ENCODE measurements at regions not wholly inside any gene's neighbourhood (a gene's known extent, or its start where the extent isn't known, plus 50 kb on each side); places are given as distances from the start of the nearest gene placed in this dataset.
"Not testable (repeated sequence)": the region's sequence is repeated elsewhere in the genome, so short reads cannot be mapped to it uniquely, and the experiment has no call there.

GRCh38 chr14:87368751-87369150 is 624.2 kb downstream of the GALC start:
- H3K4me3 ChIP-seq (ENCODE audit: low read depth, low read length) = no peak overlapping the region
- DNase-seq (ENCODE audit: low read depth) = no peak
- no peak for TF ChIP-seq CTCF (IDR thresholded peaks at IDR 0.05; ENCODE audit: insufficient read depth, low read depth, low read length, missing control alignments)

DNA sequence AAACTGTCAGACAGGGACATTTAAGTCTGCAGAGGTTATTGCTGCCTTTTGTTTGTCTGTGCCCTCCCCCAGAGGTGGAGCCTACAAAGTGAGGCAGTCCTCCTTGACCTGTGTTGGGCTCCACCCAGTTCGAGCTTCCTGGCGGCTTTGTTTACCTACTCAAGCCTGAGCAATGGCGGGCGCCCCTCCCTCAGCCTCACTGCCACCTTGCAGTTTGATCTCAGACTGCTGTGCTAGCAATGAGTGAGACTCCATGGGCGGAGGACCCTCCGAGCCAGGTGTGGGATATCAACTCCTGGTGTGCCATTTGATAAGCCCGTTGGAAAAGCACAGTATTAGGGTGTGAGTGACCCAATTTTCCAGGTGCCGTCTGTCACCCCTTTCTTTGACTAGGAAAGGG is 632.7 kb downstream of the GALC start:
- H3K4me3 ChIP-seq (ENCODE audit: low read depth, low read length); DNase-seq (ENCODE audit: low read depth): not testable (repeated sequence)

- TF ChIP-seq CTCF (IDR thresholded peaks at IDR 0.05; ENCODE audit: insufficient read depth, low read depth, low read length, missing control alignments) = no peak
- DNase-seq (ENCODE audit: low read depth) = no peak
- no peak overlapping the region for H3K4me3 ChIP-seq (ENCODE audit: low read depth, low read length)
Observed at GRCh38 chr14:87351007-87351406, 642.0 kb downstream of the GALC start.

- no peak for TF ChIP-seq CTCF (IDR thresholded peaks at IDR 0.05; ENCODE audit: insufficient read depth, low read depth, low read length, missing control alignments)
- no peak for DNase-seq (ENCODE audit: low read depth)
- H3K4me3 ChIP-seq (ENCODE audit: low read depth, low read length) = no peak overlapping the region
Observed at GRCh38 chr14:87349921-87350320, 643.1 kb downstream of the GALC start.

- H3K4me3 ChIP-seq (ENCODE audit: low read depth, low read length) = no peak overlapping the region
- DNase-seq (ENCODE audit: low read depth) = no peak
- TF ChIP-seq CTCF (IDR thresholded peaks at IDR 0.05; ENCODE audit: insufficient read depth, low read depth, low read length, missing control alignments) = no peak
Observed at GRCh38 chr14:87343652-87344051, 649.3 kb downstream of the GALC start.

- no peak for DNase-seq (ENCODE audit: low read depth)
- H3K4me3 ChIP-seq (ENCODE audit: low read depth, low read length) = no peak overlapping the region
- TF ChIP-seq CTCF (IDR thresholded peaks at IDR 0.05; ENCODE audit: insufficient read depth, low read depth, low read length, missing control alignments) = no peak
Observed at GRCh38 chr14:87334997-87335685, 657.8 kb downstream of the GALC start.

DNA sequence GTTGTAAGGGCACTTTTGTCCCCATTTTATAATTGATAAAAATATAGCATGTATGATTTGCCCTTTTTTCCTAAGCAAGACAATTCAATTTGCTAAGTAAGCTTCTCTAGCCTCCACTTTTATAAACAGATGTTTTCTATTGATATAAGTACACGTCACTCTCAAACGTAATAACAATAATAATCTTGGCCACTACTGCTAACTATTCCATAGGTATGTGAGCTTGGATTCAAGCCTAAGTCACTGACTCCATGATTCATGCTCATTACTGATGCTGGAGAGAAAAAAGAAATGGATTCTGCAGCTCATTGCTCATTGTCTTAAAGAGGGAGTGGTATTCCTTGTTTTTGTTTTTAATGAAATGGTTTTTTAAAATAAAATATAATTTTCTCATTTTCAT is 661.0 kb downstream of the GALC start:
- TF ChIP-seq CTCF (IDR thresholded peaks at IDR 0.05; ENCODE audit: insufficient read depth, low read depth, low read length, missing control alignments) = no peak
- H3K4me3 ChIP-seq (ENCODE audit: low read depth, low read length) = no peak overlapping the region
- DNase-seq (ENCODE audit: low read depth) = no peak

All from GM12865 (cell line).